Astrocyte (in vitro differentiated cells and primary cell): ENCODE measurements at regions not wholly inside any gene's neighbourhood (a gene's known extent, or its start where the extent isn't known, plus 50 kb on each side); places are given as distances from the start of the nearest gene placed in this dataset.

ENCODE experiments used
- CTCF ChIP-seq: IDR thresholded peaks from 2 replicates; pipeline ENCODE4 v1.5.1; 2011; ENCODE audit warnings: low read depth, mild to moderate bottlenecking, inconsistent platforms, low read length, moderate library complexity; ENCODE audit not compliant: insufficient read depth
- EZH2 ChIP-seq: IDR thresholded peaks from 2 replicates; pipeline ENCODE4 v1.6.1; 2012; ENCODE audit warnings: mild to moderate bottlenecking, low read length, inconsistent platforms; ENCODE audit not compliant: insufficient read depth

DNA sequence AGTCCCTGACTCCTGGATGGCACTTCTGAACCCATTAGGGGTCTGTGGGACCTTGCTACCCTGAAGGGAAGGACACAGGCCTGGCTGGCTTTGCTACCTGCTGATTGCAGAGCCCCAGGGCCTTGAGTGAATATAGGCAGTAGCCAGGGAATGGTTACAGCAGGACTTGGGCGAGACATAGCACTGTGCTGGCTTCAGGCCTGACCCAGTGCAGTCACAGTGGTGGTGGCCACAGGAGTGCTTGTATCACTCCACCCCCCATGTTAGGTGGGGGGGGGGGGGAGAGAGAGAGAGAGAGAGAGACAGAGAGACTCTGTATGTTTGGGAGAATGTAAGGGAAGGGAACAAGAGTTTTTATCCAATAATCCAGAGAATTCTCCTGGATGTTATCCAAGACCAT is 439.3 kb upstream of the ZNF608 start:
- TF ChIP-seq CTCF (no peak), EZH2 (no peak)
